ENCODE measurements at regions not wholly inside any gene's neighbourhood (a gene's known extent, or its start where the extent isn't known, plus 50 kb on each side); places are given as distances from the start of the nearest gene placed in this dataset.

DNA sequence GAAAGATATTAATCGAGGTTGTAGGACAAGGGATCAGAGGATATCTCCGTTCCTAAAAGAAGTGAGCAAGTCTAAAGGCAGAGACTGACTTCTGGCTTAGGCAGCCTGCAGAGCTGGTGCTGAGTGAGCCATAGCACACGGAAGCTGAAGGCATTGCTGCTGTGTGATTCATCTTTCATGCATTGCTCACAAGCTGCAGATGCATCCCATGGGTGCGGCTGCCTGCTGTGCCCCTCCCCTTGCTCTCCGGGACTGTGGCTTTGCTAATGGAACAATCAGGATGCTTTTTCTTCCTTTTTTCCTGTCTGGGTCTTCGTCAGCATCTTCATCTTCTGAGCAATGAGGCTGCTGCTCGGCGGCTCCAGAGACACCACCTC, 341.4 kb downstream of the DIRAS2 start:
- Histone ChIP-seq H3K4me3 (no peak overlapping the region), H3K79me2 (no peaks in the 10 kb centered on the region), H2AFZ (no peak overlapping the region), H3K36me3 (replicated peaks; ENCODE audit: insufficient read depth, low read depth) (no peaks in the 10 kb centered on the region), H3K4me1 (ENCODE audit: insufficient read depth) (no peaks in the 10 kb centered on the region), H3K9me3 (ENCODE audit: low read depth) (no peaks in the 10 kb centered on the region), H4K20me1 (ENCODE audit: insufficient read depth, poor library complexity, severe bottlenecking) (no peaks in the 10 kb centered on the region), H3K27me3 (no peaks in the 10 kb centered on the region), H3K27ac (peak overlapping the region; percentile 73), H3K4me2 (no peak overlapping the region), H3K9me2 (replicated peaks; ENCODE audit: insufficient read depth) (no peaks in the 10 kb centered on the region)
- peak; percentile 89 for DNase-seq (ENCODE audit: low spot score)
- WGBS (ENCODE audit: low lambda C conversion rate, missing lambda C conversion rate), result 38% methylated on average over 8 of the region's 8 CpGs
- no peak for TF ChIP-seq EZH2phosphoT487 (IDR thresholded peaks at IDR 0.05; ENCODE audit: low read depth, severe bottlenecking, unreplicated experiment)
- no peak for TF ChIP-seq EZH2 (IDR thresholded peaks at IDR 0.05; ENCODE audit: borderline replicate concordance)
- TF ChIP-seq, protein P1, sequence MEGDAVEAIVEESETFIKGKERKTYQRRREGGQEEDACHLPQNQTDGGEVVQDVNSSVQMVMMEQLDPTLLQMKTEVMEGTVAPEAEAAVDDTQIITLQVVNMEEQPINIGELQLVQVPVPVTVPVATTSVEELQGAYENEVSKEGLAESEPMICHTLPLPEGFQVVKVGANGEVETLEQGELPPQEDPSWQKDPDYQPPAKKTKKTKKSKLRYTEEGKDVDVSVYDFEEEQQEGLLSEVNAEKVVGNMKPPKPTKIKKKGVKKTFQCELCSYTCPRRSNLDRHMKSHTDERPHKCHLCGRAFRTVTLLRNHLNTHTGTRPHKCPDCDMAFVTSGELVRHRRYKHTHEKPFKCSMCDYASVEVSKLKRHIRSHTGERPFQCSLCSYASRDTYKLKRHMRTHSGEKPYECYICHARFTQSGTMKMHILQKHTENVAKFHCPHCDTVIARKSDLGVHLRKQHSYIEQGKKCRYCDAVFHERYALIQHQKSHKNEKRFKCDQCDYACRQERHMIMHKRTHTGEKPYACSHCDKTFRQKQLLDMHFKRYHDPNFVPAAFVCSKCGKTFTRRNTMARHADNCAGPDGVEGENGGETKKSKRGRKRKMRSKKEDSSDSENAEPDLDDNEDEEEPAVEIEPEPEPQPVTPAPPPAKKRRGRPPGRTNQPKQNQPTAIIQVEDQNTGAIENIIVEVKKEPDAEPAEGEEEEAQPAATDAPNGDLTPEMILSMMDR (IDR thresholded peaks at IDR 0.05; ENCODE audit: poor library complexity), result no peak

DNA sequence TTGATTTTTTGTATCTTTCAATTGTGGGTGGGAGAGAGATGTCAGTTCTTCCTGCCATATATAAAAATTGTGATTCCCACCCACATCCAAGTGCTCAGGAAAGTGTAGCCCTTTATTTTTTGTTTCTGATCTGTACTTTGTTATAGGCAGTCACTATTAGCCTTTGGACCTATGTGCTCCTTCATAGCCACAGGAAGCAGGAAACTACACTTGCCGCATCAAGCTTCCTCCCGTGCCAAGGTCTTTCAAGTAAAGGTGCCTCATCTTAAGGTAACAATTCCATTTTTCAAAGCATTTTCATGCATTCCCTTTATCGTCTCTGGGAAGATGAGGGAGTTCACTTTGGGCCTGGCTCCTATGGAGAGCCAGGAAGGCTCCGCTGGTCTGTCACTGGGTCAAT, 339.0 kb downstream of the DIRAS2 start:
- Histone ChIP-seq H3K36me3 (replicated peaks; ENCODE audit: insufficient read depth, low read depth) (no peaks in the 10 kb centered on the region), H3K27ac (no peak overlapping the region), H3K4me2 (no peak overlapping the region), H2AFZ (no peak overlapping the region), H3K27me3 (no peaks in the 10 kb centered on the region), H3K9me2 (replicated peaks; ENCODE audit: insufficient read depth) (no peaks in the 10 kb centered on the region), H3K4me1 (ENCODE audit: insufficient read depth) (peaks cover 14% of the 10 kb centered on the region), H3K79me2 (no peaks in the 10 kb centered on the region), H4K20me1 (ENCODE audit: insufficient read depth, poor library complexity, severe bottlenecking) (no peaks in the 10 kb centered on the region), H3K4me3 (no peak overlapping the region), H3K9me3 (ENCODE audit: low read depth) (no peaks in the 10 kb centered on the region)
- DNase-seq (ENCODE audit: low spot score), result no peak
- 94% methylated on average over 4 of the region's 4 CpGs for WGBS (ENCODE audit: low lambda C conversion rate, missing lambda C conversion rate)
- TF ChIP-seq, protein P1 (IDR thresholded peaks at IDR 0.05; ENCODE audit: poor library complexity), result no peak
- TF ChIP-seq EZH2phosphoT487 (IDR thresholded peaks at IDR 0.05; ENCODE audit: low read depth, severe bottlenecking, unreplicated experiment), result no peak
- TF ChIP-seq EZH2 (IDR thresholded peaks at IDR 0.05; ENCODE audit: borderline replicate concordance), result no peak

DNA sequence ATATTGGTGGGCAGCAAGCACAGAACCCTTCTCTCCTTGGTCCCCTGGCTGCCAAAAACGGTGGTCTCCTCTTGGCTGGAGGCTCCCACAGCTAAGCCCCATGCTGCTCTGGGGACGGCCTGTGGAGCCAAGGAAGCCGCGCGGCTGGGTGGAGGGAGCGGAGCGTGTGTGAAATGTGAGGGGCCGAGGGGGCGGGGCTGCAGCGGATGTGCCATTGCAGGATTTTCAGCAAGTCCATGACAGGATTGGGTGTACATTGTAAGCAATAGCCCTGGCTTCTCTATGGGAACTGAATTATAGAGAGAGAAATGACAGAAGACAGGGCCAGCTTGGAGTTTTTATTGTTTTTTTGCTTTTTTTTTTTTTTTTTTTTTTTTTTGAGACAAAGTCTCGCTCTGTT, 336.5 kb downstream of the DIRAS2 start:
- no peak overlapping the region for H3K27ac ChIP-seq
- no peaks in the 10 kb centered on the region for H4K20me1 ChIP-seq (ENCODE audit: insufficient read depth, poor library complexity, severe bottlenecking)
- no peaks in the 10 kb centered on the region for H3K9me2 ChIP-seq (replicated peaks; ENCODE audit: insufficient read depth)
- H3K4me3 ChIP-seq, result no peak overlapping the region
- no peak overlapping the region for H3K4me2 ChIP-seq
- TF ChIP-seq EZH2phosphoT487 (IDR thresholded peaks at IDR 0.05; ENCODE audit: low read depth, severe bottlenecking, unreplicated experiment) (no peak), EZH2 (IDR thresholded peaks at IDR 0.05; ENCODE audit: borderline replicate concordance) (no peak)
- TF ChIP-seq, protein P1 (IDR thresholded peaks at IDR 0.05; ENCODE audit: poor library complexity), result no peak
- no peaks in the 10 kb centered on the region for H3K27me3 ChIP-seq
- no peaks in the 10 kb centered on the region for H3K36me3 ChIP-seq (replicated peaks; ENCODE audit: insufficient read depth, low read depth)
- H2AFZ ChIP-seq, result no peak overlapping the region
- WGBS (ENCODE audit: low lambda C conversion rate, missing lambda C conversion rate), result 96% methylated on average over 11 of the region's 11 CpGs
- H3K9me3 ChIP-seq (ENCODE audit: low read depth), result no peaks in the 10 kb centered on the region
- no peaks in the 10 kb centered on the region for H3K79me2 ChIP-seq
- DNase-seq (ENCODE audit: low spot score), result no peak
- peaks cover 19% of the 10 kb centered on the region for H3K4me1 ChIP-seq (ENCODE audit: insufficient read depth)

Measured in hepatocyte (in vitro differentiated cells).